CD4-positive, alpha-beta T cell treated with Interleukin-4 for 1 hour (primary cell): ENCODE measurements at regions not wholly inside any gene's neighbourhood (a gene's known extent, or its start where the extent isn't known, plus 50 kb on each side); places are given as distances from the start of the nearest gene placed in this dataset.
"Not testable (repeated sequence)": the region's sequence is repeated elsewhere in the genome, so short reads cannot be mapped to it uniquely, and the experiment has no call there.

Source experiments
- DNase-seq, 2 donors: peaks; one replicate each; pipeline ENCODE4 v3.0.0-alpha.2; 2020 to 2022

GRCh38 chr2:16745466-16745865, 79.8 kb upstream of the CYRIA start:
- no peak for DNase-seq

GRCh38 chr2:16744521-16744920, 78.9 kb upstream of the CYRIA start:
- no peak for DNase-seq

- DNase-seq: no peak
Measured at GRCh38 chr2:16742026-16742425, 76.4 kb upstream of the CYRIA start.

- DNase-seq: no peak
Measured at GRCh38 chr2:16741498-16741897, 75.9 kb upstream of the CYRIA start.

GRCh38 chr2:16739778-16740581, 74.3 kb upstream of the CYRIA start:
- no peak for DNase-seq

- DNase-seq: no peak
Measured at GRCh38 chr2:16738361-16739225, 73.0 kb upstream of the CYRIA start.

- no peak for DNase-seq
Measured at GRCh38 chr2:16737812-16738211, 72.2 kb upstream of the CYRIA start.

GRCh38 chr2:16736633-16737032, 71.0 kb upstream of the CYRIA start:
- DNase-seq: no peak

- DNase-seq: no peak
Measured at GRCh38 chr2:16729335-16729734, 63.7 kb upstream of the CYRIA start.

GRCh38 chr2:16728351-16729136, 62.9 kb upstream of the CYRIA start:
- DNase-seq: no peak

- DNase-seq: not testable (repeated sequence)
Measured at GRCh38 chr2:16727849-16728248, 62.2 kb upstream of the CYRIA start.

- DNase-seq: no peak
Measured at GRCh38 chr2:16727256-16727655, 61.6 kb upstream of the CYRIA start.

- DNase-seq: no peak
Measured at GRCh38 chr2:16726577-16726976, 60.9 kb upstream of the CYRIA start.

GRCh38 chr2:16726147-16726546, 60.5 kb upstream of the CYRIA start:
- DNase-seq: no peak

GRCh38 chr2:16725549-16725948, 59.9 kb upstream of the CYRIA start:
- DNase-seq: no peak

- no peak for DNase-seq
Measured at GRCh38 chr2:16722677-16723076, 57.0 kb upstream of the CYRIA start.

GRCh38 chr2:16722126-16722525, 56.5 kb upstream of the CYRIA start:
- DNase-seq: no peak

GRCh38 chr2:16721529-16721928, 55.9 kb upstream of the CYRIA start:
- not testable (repeated sequence) for DNase-seq

- not testable (repeated sequence) for DNase-seq
Measured at GRCh38 chr2:16720737-16721136, 55.1 kb upstream of the CYRIA start.

- DNase-seq: no peak
Measured at GRCh38 chr2:16719485-16719808, 53.8 kb upstream of the CYRIA start.

GRCh38 chr2:16718576-16719484, 53.2 kb upstream of the CYRIA start:
- DNase-seq: no peak

- peak in 1 of 2 donors; percentile 38 for DNase-seq
Measured at GRCh38 chr2:16717477-16717876, 51.8 kb upstream of the CYRIA start.
